ENCODE measurements at regions not wholly inside any gene's neighbourhood (a gene's known extent, or its start where the extent isn't known, plus 50 kb on each side); places are given as distances from the start of the nearest gene placed in this dataset.

DNA sequence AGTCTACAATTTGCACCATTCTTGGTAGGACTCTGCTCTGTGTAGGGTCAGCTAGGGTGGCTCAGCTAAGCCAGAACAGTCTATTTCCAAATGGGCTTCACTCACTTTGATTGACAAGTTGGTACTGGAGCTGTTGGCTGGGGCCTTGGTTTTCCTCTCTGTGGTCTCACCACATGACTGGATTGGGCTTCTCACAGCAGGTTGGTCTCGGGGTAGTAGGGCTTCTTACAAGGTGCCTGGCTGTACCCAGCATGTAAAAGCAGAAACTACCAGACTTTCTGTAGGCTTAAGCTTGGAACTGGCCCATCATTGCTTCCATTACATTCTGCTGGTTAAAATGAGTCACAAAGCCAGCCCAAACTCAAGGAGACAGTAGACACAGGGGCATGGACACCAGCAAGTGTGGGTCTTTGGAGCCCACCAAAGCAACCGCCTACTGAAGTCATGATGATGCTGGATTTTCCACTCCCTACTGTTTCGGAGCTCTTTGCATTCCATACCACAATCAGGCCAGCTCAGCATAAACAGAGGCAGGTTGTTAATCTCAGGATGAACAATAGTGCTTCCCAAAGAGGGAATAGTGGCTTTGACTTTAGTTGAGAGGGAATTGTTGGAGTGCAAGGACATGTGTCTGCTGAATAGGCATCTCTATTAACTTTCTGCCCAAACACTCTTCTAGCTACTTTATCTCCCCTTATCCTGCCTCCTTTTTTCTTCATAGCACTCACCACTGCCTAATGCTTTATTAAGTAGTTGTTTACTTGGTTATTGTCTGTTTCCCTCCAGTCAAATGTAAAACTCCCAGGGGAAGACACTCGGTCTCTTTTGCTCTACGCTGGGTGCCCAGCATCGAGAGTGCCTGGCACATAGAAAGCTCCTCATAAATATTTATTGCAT is 78.0 kb upstream of the RARB start (continued):
- TF ChIP-seq RXRA (IDR thresholded peaks at IDR 0.05; ENCODE audit: insufficient read depth, low read depth, low read length) (no peak), CREB1 (IDR thresholded peaks at IDR 0.05) (no peak), JUN (IDR thresholded peaks at IDR 0.05; ENCODE audit: low read depth, low read length) (no peak), BRCA1 (IDR thresholded peaks at IDR 0.05; ENCODE audit: low read depth, low read length) (no peak), USF2 (IDR thresholded peaks at IDR 0.05; ENCODE audit: low read length) (no peak), SAP30 (IDR thresholded peaks at IDR 0.05; ENCODE audit: insufficient read depth, insufficient replicate concordance, low read length) (no peak), TEAD4 (IDR thresholded peaks at IDR 0.05; ENCODE audit: low read depth, low read length) (no peak)

Measured in H1 (cell line).